ENCODE measurements at regions not wholly inside any gene's neighbourhood (a gene's known extent, or its start where the extent isn't known, plus 50 kb on each side); places are given as distances from the start of the nearest gene placed in this dataset.

DNA sequence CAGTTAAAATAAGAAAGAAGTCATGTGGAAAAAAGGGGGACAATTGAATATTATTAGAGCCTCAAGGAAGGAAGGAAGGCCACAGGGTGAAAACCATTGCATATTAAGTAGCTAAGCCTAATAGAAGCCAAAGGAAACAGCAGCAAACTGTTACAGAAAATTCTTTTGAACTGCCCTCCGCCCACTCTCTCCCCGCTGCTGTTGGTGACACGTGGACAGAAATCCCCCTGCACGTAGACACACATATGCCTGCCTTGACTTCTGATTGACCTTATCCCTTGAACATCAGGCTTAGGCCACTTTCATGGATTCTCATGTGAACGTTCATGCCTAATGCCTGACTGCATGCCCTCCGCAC lies 229.1 kb downstream of the KCNRG start:
- TF ChIP-seq, protein P1, sequence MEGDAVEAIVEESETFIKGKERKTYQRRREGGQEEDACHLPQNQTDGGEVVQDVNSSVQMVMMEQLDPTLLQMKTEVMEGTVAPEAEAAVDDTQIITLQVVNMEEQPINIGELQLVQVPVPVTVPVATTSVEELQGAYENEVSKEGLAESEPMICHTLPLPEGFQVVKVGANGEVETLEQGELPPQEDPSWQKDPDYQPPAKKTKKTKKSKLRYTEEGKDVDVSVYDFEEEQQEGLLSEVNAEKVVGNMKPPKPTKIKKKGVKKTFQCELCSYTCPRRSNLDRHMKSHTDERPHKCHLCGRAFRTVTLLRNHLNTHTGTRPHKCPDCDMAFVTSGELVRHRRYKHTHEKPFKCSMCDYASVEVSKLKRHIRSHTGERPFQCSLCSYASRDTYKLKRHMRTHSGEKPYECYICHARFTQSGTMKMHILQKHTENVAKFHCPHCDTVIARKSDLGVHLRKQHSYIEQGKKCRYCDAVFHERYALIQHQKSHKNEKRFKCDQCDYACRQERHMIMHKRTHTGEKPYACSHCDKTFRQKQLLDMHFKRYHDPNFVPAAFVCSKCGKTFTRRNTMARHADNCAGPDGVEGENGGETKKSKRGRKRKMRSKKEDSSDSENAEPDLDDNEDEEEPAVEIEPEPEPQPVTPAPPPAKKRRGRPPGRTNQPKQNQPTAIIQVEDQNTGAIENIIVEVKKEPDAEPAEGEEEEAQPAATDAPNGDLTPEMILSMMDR (IDR thresholded peaks at IDR 0.05), result no peak
- TF ChIP-seq POLR2A (IDR thresholded peaks at IDR 0.05), result no peak

All from ovary (tissue), 3 donors.